H9 (cell line): ENCODE measurements at regions not wholly inside any gene's neighbourhood (a gene's known extent, or its start where the extent isn't known, plus 50 kb on each side); places are given as distances from the start of the nearest gene placed in this dataset.

Source experiments
- DNase-seq: peaks from one replicate; pipeline ENCODE4 v3.0.0-alpha.2; 2017
- H2AFZ ChIP-seq: one replicate; pipeline ENCODE4 v1.6.1; 2013; ENCODE audit warnings: mild to moderate bottlenecking, low read length, control low read depth, moderate library complexity
- H2AK5ac ChIP-seq: 2 replicates; pipeline ENCODE4 v1.6.1; 2013; ENCODE audit warnings: low read length, control low read depth, mixed read lengths; ENCODE audit not compliant: insufficient read length
- H2BK120ac ChIP-seq: one replicate; pipeline ENCODE4 v1.6.1; 2013; ENCODE audit warnings: low read depth, mild to moderate bottlenecking, low read length, control low read depth, inconsistent platforms; ENCODE audit not compliant: poor library complexity, severe bottlenecking
- H2BK12ac ChIP-seq: 2 replicates; pipeline ENCODE4 v1.6.1; 2013; ENCODE audit warnings: low read length, control low read depth, mixed read lengths, low read depth; ENCODE audit not compliant: insufficient read length
- H2BK15ac ChIP-seq: 2 replicates; pipeline ENCODE4 v1.6.1; 2013; ENCODE audit warnings: low read depth, low read length, control low read depth
- H2BK20ac ChIP-seq: one replicate; pipeline ENCODE4 v1.6.1; 2013; ENCODE audit warnings: low read depth, mild to moderate bottlenecking, low read length, control low read depth, inconsistent platforms; ENCODE audit not compliant: poor library complexity, severe bottlenecking
- H2BK5ac ChIP-seq: 2 replicates; pipeline ENCODE4 v1.6.1; 2013; ENCODE audit warnings: low read length, control low read depth, mixed read lengths; ENCODE audit not compliant: insufficient read length
- H3K14ac ChIP-seq: 2 replicates; pipeline ENCODE4 v1.6.1; 2013; ENCODE audit warnings: low read length, control low read depth; ENCODE audit not compliant: insufficient read depth
- H3K18ac ChIP-seq: 2 replicates; pipeline ENCODE4 v1.6.1; 2013; ENCODE audit warnings: low read depth, mild to moderate bottlenecking, mixed read lengths, low read length, control low read depth; ENCODE audit not compliant: insufficient read length
- H3K23ac ChIP-seq: 2 replicates; pipeline ENCODE4 v1.6.1; 2013; ENCODE audit warnings: low read length, control low read depth, mixed read lengths, low read depth; ENCODE audit not compliant: insufficient read length
- H3K23me2 ChIP-seq: 2 replicates; pipeline ENCODE4 v1.6.1; 2013; ENCODE audit warnings: low read depth, mild to moderate bottlenecking, mixed read lengths, low read length, control low read depth; ENCODE audit not compliant: insufficient read length, poor library complexity, severe bottlenecking
- H3K27ac ChIP-seq: 2 replicates; pipeline ENCODE4 v1.5.1; 2013; ENCODE audit warnings: low read length, control low read depth, mixed read lengths, low read depth; ENCODE audit not compliant: insufficient read length
- H3K27me3 ChIP-seq: 2 replicates; pipeline ENCODE4 v1.6.1; 2013; ENCODE audit warnings: low read length, control low read depth, inconsistent platforms; ENCODE audit not compliant: insufficient read depth
- H3K4ac ChIP-seq: 2 replicates; pipeline ENCODE4 v1.6.1; 2013; ENCODE audit warnings: low read depth, mild to moderate bottlenecking, control low read depth, inconsistent platforms, low read length, moderate library complexity
- H3K4me1 ChIP-seq: 2 replicates; pipeline ENCODE4 v1.6.1; 2013; ENCODE audit warnings: low read length, control low read depth, inconsistent platforms; ENCODE audit not compliant: insufficient read depth
- H3K4me2 ChIP-seq: 2 replicates; pipeline ENCODE4 v1.6.1; 2013; ENCODE audit warnings: low read length, control low read depth, mixed read lengths; ENCODE audit not compliant: insufficient read length, insufficient read depth
- H3K56ac ChIP-seq: 2 replicates; pipeline ENCODE4 v1.6.1; 2013; ENCODE audit warnings: low read depth, mild to moderate bottlenecking, mixed read lengths, low read length, control low read depth; ENCODE audit not compliant: insufficient read length
- H3K79me1 ChIP-seq: 2 replicates; pipeline ENCODE4 v1.6.1; 2013; ENCODE audit warnings: low read depth, mild to moderate bottlenecking, moderate library complexity, low read length, control low read depth, inconsistent platforms; ENCODE audit not compliant: insufficient read depth, poor library complexity, severe bottlenecking
- H3K79me2 ChIP-seq: 2 replicates; pipeline ENCODE4 v1.6.1; 2013; ENCODE audit warnings: low read length, control low read depth, inconsistent platforms; ENCODE audit not compliant: insufficient read depth
- H3K9ac ChIP-seq: 2 replicates; pipeline ENCODE4 v1.6.1; 2013; ENCODE audit warnings: low read length, control low read depth, mixed read lengths; ENCODE audit not compliant: insufficient read length; ENCODE audit errors: extremely low read depth
- H3K9me3 ChIP-seq: one replicate; pipeline ENCODE4 v1.6.1; 2013; ENCODE audit warnings: low read depth, low read length, inconsistent platforms; ENCODE audit not compliant: control insufficient read depth
- H3T11ph ChIP-seq: one replicate; pipeline ENCODE4 v1.6.1; 2013; ENCODE audit warnings: mild to moderate bottlenecking, low read length, control low read depth, inconsistent platforms
- H4K20me1 ChIP-seq: one replicate; pipeline ENCODE4 v1.6.1; 2013; ENCODE audit not compliant: control insufficient read depth, insufficient read length, insufficient read depth
- H4K5ac ChIP-seq: 2 replicates; pipeline ENCODE4 v1.6.1; 2013; ENCODE audit warnings: low read depth, mild to moderate bottlenecking, mixed read lengths, low read length, control low read depth; ENCODE audit not compliant: insufficient read length
- H4K8ac ChIP-seq: replicated peaks from 2 replicates; pipeline ENCODE4 v1.6.1; 2013; ENCODE audit warnings: low read length, control low read depth, mixed read lengths, low read depth; ENCODE audit not compliant: insufficient read length
- H4K91ac ChIP-seq: 2 replicates; pipeline ENCODE4 v1.6.1; 2013; ENCODE audit warnings: low read depth, mild to moderate bottlenecking, moderate library complexity, mixed read lengths, low read length, control low read depth; ENCODE audit not compliant: insufficient read length
- H3K27ac Mint-ChIP-seq, 3 experiments: 2 replicates in 2 of 3; 3 replicates in 1 of 3; pipeline ENCODE4 v1.8.0; 2020 to 2021; ENCODE audit warnings: mixed read lengths in 3 of 3, mild to moderate bottlenecking in 1 of 3, moderate library complexity in 1 of 3
- H3K27me3 Mint-ChIP-seq: 2 replicates; pipeline ENCODE4 v1.8.0; 2021; ENCODE audit warnings: low read depth, mild to moderate bottlenecking, moderate library complexity, mixed read lengths
- H3K36me3 Mint-ChIP-seq, 3 experiments: 2 replicates in 2 of 3; 3 replicates in 1 of 3; pipeline ENCODE4 v1.8.0; 2020 to 2021; ENCODE audit warnings: low read depth in 3 of 3, mixed read lengths in 3 of 3; ENCODE audit not compliant: insufficient read depth in 1 of 3
- H3K4me1 Mint-ChIP-seq, 2 experiments: 2 replicates each; pipeline ENCODE4 v1.8.0; 2020; ENCODE audit warnings: mixed read lengths in 2 of 2
- H3K4me3 Mint-ChIP-seq, 2 experiments: 2 replicates in 1 of 2; 3 replicates in 1 of 2; pipeline ENCODE4 v1.8.0; 2020 to 2021; ENCODE audit warnings: mild to moderate bottlenecking in 2 of 2, mixed read lengths in 2 of 2, moderate library complexity in 1 of 2
- H3K9me3 Mint-ChIP-seq, 2 experiments: 2 replicates in 1 of 2; 3 replicates in 1 of 2; pipeline ENCODE4 v1.8.0; 2020; ENCODE audit warnings: mild to moderate bottlenecking in 2 of 2, mixed read lengths in 2 of 2, moderate library complexity in 1 of 2
- WGBS: extraction: QIAGEN DNeasy Blood & Tissue Kit; methylation state at CpG from one replicate; pipeline ENCODE4 v1.1.7; 2013; ENCODE audit warnings: missing lambda C conversion rate, low lambda C conversion rate, mixed read lengths; ENCODE audit not compliant: insufficient read length; ENCODE audit errors: extremely low coverage; 5-methylcytosine and 5-hydroxymethylcytosine counted together
- TF ChIP-seq, protein P1 (sequence below): fragments of 200-600 bp; sonication (generic); conservative IDR thresholded peaks from 3 replicates; pipeline ENCODE4 v1.8.0; 2021; ENCODE audit warnings: antibody characterized with exemption, mild to moderate bottlenecking

- Histone ChIP-seq H3K18ac (no peak overlapping the region), H4K8ac (no peak overlapping the region), H2BK20ac (no peak overlapping the region), H3K79me1 (no peaks in the 10 kb centered on the region), H4K91ac (no peak overlapping the region), H2AK5ac (no peak overlapping the region), H2BK5ac (no peak overlapping the region), H2AFZ (no peak overlapping the region), H4K5ac (no peak overlapping the region), H3K27ac (no peak overlapping the region), H3K14ac (no peak overlapping the region), H3K27me3 (no peaks in the 10 kb centered on the region), H2BK12ac (no peak overlapping the region), H3K9me3 (no peaks in the 10 kb centered on the region), H3K56ac (no peak overlapping the region), H3T11ph (no peak overlapping the region), H3K4me2 (no peak overlapping the region), H2BK120ac (no peak overlapping the region), H3K79me2 (no peaks in the 10 kb centered on the region), H3K23ac (no peak overlapping the region), H3K4me1 (no peaks in the 10 kb centered on the region), H3K9ac (no peak overlapping the region), H3K23me2 (no peaks in the 10 kb centered on the region), H4K20me1 (no peaks in the 10 kb centered on the region), H3K4ac (no peak overlapping the region), H2BK15ac (no peak overlapping the region)
- H3K9me3 Mint-ChIP-seq: no peaks in the 10 kb centered on the region
- peaks cover 0 to 4% of the 10 kb centered on the region in 2 experiments; a peak in 1 of 4 replicates for H3K4me1 Mint-ChIP-seq
- WGBS: no CpG with 5 or more reads among the region's 4 CpGs
- H3K27ac Mint-ChIP-seq: no peak overlapping the region
- no peak for DNase-seq
- no peaks in the 10 kb centered on the region for H3K36me3 Mint-ChIP-seq
- no peak overlapping the region for H3K4me3 Mint-ChIP-seq
- TF ChIP-seq, protein P1, sequence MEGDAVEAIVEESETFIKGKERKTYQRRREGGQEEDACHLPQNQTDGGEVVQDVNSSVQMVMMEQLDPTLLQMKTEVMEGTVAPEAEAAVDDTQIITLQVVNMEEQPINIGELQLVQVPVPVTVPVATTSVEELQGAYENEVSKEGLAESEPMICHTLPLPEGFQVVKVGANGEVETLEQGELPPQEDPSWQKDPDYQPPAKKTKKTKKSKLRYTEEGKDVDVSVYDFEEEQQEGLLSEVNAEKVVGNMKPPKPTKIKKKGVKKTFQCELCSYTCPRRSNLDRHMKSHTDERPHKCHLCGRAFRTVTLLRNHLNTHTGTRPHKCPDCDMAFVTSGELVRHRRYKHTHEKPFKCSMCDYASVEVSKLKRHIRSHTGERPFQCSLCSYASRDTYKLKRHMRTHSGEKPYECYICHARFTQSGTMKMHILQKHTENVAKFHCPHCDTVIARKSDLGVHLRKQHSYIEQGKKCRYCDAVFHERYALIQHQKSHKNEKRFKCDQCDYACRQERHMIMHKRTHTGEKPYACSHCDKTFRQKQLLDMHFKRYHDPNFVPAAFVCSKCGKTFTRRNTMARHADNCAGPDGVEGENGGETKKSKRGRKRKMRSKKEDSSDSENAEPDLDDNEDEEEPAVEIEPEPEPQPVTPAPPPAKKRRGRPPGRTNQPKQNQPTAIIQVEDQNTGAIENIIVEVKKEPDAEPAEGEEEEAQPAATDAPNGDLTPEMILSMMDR: no peak
- no peaks in the 10 kb centered on the region for H3K27me3 Mint-ChIP-seq
Observed at GRCh38 chr5:167479779-167480178, 811.7 kb upstream of the WWC1 start.
